Osteocyte (in vitro differentiated cells): ENCODE measurements at regions not wholly inside any gene's neighbourhood (a gene's known extent, or its start where the extent isn't known, plus 50 kb on each side); places are given as distances from the start of the nearest gene placed in this dataset.

ENCODE experiments used
- DNase-seq: peaks from one replicate; pipeline ENCODE4 v3.0.0; 2021; ENCODE audit warnings: mixed read lengths; ENCODE audit not compliant: unreplicated experiment; ENCODE audit errors: extremely low spot score
- H3K27ac Mint-ChIP-seq: one replicate; pipeline ENCODE4 v1.8.0; 2021; ENCODE audit warnings: mild to moderate bottlenecking, mixed read lengths; ENCODE audit not compliant: unreplicated experiment
- H3K27me3 Mint-ChIP-seq: one replicate; pipeline ENCODE4 v1.8.0; 2021; ENCODE audit warnings: mixed read lengths; ENCODE audit not compliant: unreplicated experiment
- H3K36me3 Mint-ChIP-seq: one replicate; pipeline ENCODE4 v1.8.0; 2021; ENCODE audit warnings: mixed read lengths; ENCODE audit not compliant: unreplicated experiment
- H3K4me1 Mint-ChIP-seq: one replicate; pipeline ENCODE4 v1.8.0; 2021; ENCODE audit warnings: mixed read lengths; ENCODE audit not compliant: unreplicated experiment
- H3K4me3 Mint-ChIP-seq: one replicate; pipeline ENCODE4 v1.8.0; 2021; ENCODE audit warnings: mild to moderate bottlenecking, moderate library complexity, mixed read lengths; ENCODE audit not compliant: unreplicated experiment
- H3K9me3 Mint-ChIP-seq: one replicate; pipeline ENCODE4 v1.8.0; 2021; ENCODE audit warnings: mixed read lengths; ENCODE audit not compliant: unreplicated experiment
- TF ChIP-seq, protein P1 (sequence below): fragments of 200-600 bp; sonication (generic); IDR thresholded peaks from 2 replicates; pipeline ENCODE4 v1.5.0; 2021; ENCODE audit warnings: antibody characterized with exemption, mild to moderate bottlenecking, moderate library complexity

DNA sequence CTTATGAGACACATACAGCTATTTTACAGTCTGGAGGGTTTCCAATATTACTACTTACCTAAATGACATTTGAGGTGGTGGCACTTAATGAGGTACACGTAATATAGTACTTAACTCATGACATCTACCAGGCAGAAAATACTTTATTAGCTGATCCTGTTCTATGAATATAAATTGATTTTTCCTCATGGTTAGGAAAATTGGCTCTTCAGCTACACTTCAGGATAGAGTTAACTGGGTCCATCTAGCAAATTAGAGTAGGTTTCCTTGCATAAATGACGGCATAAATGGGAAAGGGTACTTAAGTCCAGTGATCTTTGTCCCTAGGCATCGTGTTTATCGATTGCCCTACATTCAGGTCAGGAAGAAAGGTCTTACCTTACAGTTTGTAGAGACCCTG, 988.8 kb upstream of the TMPRSS15 start:
- no peak overlapping the region for H3K4me3 Mint-ChIP-seq

DNA sequence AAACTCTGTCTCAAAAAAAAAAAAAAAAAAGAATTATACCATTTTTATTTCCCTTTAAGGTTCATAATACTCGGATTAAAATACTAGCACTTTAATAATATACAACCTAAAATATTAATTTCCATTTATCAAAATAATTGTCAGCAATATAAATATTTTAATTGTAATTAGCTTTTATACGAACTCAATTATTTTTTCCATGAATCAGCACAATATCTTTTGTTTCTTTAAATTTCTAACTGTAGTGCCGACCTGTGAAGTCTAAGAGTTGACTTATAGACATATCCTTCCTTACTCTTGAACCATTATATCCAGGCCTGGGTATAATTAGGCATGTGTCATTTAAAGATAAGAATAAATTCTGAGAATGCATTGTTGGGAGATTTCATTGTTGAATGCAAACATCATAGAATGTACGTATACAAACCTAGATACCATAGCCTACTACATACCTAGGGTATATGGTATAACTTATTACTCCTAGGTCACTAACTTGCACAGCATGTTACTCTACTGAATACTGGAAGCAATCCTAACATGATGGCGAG, 996.7 kb upstream of the TMPRSS15 start:
- no peaks in the 10 kb centered on the region for H3K36me3 Mint-ChIP-seq
- no peak overlapping the region for H3K27ac Mint-ChIP-seq
- no peak overlapping the region for H3K4me3 Mint-ChIP-seq
- no peaks in the 10 kb centered on the region for H3K27me3 Mint-ChIP-seq
- DNase-seq, result no peak
- no peaks in the 10 kb centered on the region for H3K4me1 Mint-ChIP-seq
- TF ChIP-seq, protein P1, sequence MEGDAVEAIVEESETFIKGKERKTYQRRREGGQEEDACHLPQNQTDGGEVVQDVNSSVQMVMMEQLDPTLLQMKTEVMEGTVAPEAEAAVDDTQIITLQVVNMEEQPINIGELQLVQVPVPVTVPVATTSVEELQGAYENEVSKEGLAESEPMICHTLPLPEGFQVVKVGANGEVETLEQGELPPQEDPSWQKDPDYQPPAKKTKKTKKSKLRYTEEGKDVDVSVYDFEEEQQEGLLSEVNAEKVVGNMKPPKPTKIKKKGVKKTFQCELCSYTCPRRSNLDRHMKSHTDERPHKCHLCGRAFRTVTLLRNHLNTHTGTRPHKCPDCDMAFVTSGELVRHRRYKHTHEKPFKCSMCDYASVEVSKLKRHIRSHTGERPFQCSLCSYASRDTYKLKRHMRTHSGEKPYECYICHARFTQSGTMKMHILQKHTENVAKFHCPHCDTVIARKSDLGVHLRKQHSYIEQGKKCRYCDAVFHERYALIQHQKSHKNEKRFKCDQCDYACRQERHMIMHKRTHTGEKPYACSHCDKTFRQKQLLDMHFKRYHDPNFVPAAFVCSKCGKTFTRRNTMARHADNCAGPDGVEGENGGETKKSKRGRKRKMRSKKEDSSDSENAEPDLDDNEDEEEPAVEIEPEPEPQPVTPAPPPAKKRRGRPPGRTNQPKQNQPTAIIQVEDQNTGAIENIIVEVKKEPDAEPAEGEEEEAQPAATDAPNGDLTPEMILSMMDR, result no peak
- H3K9me3 Mint-ChIP-seq, result no peaks in the 10 kb centered on the region

More for the DNA sequence above, 988.8 kb upstream of the TMPRSS15 start:
- no peak for DNase-seq
- Mint-ChIP-seq H3K36me3 (no peaks in the 10 kb centered on the region), H3K27ac (no peak overlapping the region), H3K27me3 (no peaks in the 10 kb centered on the region), H3K9me3 (peaks cover 9% of the 10 kb centered on the region), H3K4me1 (no peaks in the 10 kb centered on the region)
- TF ChIP-seq, protein P1, result no peak

DNA sequence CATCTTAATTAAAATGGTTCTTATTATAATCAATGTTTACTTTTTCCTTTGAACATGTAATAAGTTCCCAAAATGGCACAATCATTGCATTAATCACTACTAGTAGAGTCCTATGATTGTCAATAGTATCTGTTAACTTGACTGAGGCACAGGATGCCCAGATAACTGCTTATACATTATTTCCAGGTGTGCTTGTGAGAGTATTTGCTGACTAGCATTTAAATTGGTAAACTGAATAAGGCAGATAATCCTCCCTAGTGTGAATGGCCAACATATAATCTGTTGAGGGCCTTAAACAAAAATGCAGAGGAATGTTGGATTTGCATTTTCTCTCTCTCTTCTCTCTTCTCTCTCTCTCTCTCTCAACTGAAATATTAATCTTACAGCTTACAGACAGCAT, 999.3 kb upstream of the TMPRSS15 start:
- no peaks in the 10 kb centered on the region for H3K9me3 Mint-ChIP-seq
- no peaks in the 10 kb centered on the region for H3K4me1 Mint-ChIP-seq
- TF ChIP-seq, protein P1, result no peak
- no peaks in the 10 kb centered on the region for H3K27me3 Mint-ChIP-seq
- DNase-seq, result no peak
- no peak overlapping the region for H3K27ac Mint-ChIP-seq
- H3K4me3 Mint-ChIP-seq, result no peak overlapping the region
- no peaks in the 10 kb centered on the region for H3K36me3 Mint-ChIP-seq

DNA sequence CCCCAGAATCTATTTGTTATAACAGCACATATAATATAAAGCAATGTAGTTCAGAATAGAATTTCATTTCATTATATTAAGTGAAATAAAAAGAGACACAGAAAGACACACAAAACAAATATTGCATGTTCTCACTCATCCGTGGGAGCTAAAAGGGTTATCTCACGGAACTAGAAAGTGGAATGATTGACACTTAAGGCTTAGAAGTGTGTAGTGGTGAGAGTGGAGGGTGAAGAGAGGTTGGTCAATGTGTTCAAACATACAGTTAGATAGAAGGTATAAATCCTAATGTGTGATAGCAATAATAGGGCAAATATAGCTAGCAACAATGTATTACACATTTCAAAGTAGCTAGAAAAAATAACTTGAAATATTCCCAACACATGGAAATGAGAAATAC, 1001.7 kb upstream of the TMPRSS15 start:
- DNase-seq, result no peak
- no peaks in the 10 kb centered on the region for H3K4me1 Mint-ChIP-seq
- H3K36me3 Mint-ChIP-seq, result no peaks in the 10 kb centered on the region
- no peaks in the 10 kb centered on the region for H3K27me3 Mint-ChIP-seq
- H3K27ac Mint-ChIP-seq, result no peak overlapping the region
- H3K4me3 Mint-ChIP-seq, result no peak overlapping the region
- TF ChIP-seq, protein P1, result no peak
- H3K9me3 Mint-ChIP-seq, result no peaks in the 10 kb centered on the region

DNA sequence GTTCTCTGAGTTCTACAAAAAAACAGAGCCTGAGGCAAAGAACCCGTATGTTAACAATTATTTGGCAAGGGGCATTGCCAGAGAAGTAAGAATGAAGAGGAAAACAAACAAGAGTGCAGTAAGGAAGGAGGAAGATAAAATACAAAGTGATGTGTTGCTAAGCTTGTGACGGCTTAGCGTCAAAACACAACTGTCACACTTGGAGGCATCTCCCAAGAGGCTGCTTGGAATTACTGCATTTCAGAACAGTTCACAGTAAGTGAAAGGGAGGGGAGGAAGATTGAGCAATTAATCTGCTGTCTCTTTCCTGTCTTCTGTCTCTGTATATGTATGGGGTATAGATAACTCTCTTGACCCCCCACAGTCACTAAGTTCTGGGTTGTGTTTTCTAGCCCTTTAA, 1017.0 kb upstream of the TMPRSS15 start:
- peaks cover 8% of the 10 kb centered on the region for H3K9me3 Mint-ChIP-seq

More for the DNA sequence above, 1017.0 kb upstream of the TMPRSS15 start:
- no peaks in the 10 kb centered on the region for H3K27me3 Mint-ChIP-seq
- H3K36me3 Mint-ChIP-seq, result no peaks in the 10 kb centered on the region
- TF ChIP-seq, protein P1, result no peak
- H3K27ac Mint-ChIP-seq, result peak overlapping the region; percentile 77
- DNase-seq, result no peak
- H3K4me3 Mint-ChIP-seq, result no peak overlapping the region
- peaks cover 14% of the 10 kb centered on the region for H3K4me1 Mint-ChIP-seq
